Bronchial epithelial cell (primary cell): ENCODE measurements at regions not wholly inside any gene's neighbourhood (a gene's known extent, or its start where the extent isn't known, plus 50 kb on each side); places are given as distances from the start of the nearest gene placed in this dataset.

Source experiments
- DNase-seq: peaks from one replicate; pipeline ENCODE4 v3.0.0-alpha.2; 2010; ENCODE audit warnings: low read depth
- FAIRE-seq: peaks from 2 replicates; lab custom pipeline; 2011; peaks lifted over from hg19 to GRCh38; lab: Jason Lieb, UNC
- H3K27me3 ChIP-seq: 2 replicates; pipeline ENCODE4 v1.5.1; 2011; ENCODE audit warnings: low read length; ENCODE audit not compliant: control insufficient read depth, insufficient read depth
- H3K36me3 ChIP-seq: 2 replicates; pipeline ENCODE4 v1.5.1; 2011; ENCODE audit warnings: low read length; ENCODE audit not compliant: control insufficient read depth, insufficient read depth
- H3K4me3 ChIP-seq: 2 replicates; pipeline ENCODE4 v1.5.1; 2011; ENCODE audit warnings: mild to moderate bottlenecking, low read depth, low read length, control low read depth
- TF ChIP-seq, protein P1 (sequence below): IDR thresholded peaks from 2 replicates; pipeline ENCODE4 v1.5.1; 2011; ENCODE audit warnings: mild to moderate bottlenecking, moderate library complexity, low read length, control low read depth, inconsistent platforms; ENCODE audit not compliant: insufficient read depth, severe bottlenecking

DNA sequence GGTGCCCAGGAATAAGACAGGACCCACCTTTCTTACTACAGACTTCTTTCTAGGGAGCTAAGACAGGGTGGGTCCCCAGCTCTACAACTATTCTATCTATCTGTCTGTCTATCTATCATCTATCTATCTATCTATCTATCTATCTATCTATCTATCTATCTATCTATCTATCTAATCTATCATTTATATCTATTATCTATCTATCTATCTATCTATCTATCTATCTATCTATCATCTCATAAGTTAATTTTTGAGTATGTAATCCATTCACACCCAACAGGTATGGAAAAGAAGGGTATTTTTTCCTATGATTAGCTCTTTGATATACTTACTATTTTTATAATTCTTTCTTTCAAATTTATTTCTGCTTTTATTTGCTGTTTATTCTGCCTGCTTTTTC, 55.9 kb downstream of the BAMBI start:
- no peak for DNase-seq
- no peak for FAIRE-seq
- Histone ChIP-seq H3K4me3 (no peak overlapping the region), H3K36me3 (no peaks in the 10 kb centered on the region), H3K27me3 (no peaks in the 10 kb centered on the region)
- TF ChIP-seq, protein P1, sequence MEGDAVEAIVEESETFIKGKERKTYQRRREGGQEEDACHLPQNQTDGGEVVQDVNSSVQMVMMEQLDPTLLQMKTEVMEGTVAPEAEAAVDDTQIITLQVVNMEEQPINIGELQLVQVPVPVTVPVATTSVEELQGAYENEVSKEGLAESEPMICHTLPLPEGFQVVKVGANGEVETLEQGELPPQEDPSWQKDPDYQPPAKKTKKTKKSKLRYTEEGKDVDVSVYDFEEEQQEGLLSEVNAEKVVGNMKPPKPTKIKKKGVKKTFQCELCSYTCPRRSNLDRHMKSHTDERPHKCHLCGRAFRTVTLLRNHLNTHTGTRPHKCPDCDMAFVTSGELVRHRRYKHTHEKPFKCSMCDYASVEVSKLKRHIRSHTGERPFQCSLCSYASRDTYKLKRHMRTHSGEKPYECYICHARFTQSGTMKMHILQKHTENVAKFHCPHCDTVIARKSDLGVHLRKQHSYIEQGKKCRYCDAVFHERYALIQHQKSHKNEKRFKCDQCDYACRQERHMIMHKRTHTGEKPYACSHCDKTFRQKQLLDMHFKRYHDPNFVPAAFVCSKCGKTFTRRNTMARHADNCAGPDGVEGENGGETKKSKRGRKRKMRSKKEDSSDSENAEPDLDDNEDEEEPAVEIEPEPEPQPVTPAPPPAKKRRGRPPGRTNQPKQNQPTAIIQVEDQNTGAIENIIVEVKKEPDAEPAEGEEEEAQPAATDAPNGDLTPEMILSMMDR = no peak

DNA sequence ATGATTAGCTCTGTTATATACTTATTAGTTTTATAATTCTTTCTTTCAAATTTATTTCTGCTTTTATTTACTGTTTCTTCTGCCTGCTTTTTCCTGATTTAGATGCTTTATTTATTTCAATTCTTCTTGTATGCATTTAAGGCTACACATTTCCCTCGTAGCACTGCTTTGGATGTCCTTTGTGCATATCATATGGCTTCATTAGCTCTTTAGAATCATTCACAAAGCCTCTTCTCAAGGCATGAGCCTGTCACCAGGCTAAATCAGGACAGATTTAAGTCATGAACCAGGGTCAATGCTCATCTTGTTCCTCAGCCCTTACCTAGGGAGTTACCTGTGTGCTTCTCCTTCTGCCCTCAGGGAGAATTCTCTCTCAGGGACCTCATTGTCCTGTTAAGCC, 56.3 kb downstream of the BAMBI start:
- Histone ChIP-seq H3K27me3 (no peaks in the 10 kb centered on the region), H3K4me3 (no peak overlapping the region), H3K36me3 (no peaks in the 10 kb centered on the region)
- DNase-seq = no peak
- FAIRE-seq = no peak
- TF ChIP-seq, protein P1 = no peak

DNA sequence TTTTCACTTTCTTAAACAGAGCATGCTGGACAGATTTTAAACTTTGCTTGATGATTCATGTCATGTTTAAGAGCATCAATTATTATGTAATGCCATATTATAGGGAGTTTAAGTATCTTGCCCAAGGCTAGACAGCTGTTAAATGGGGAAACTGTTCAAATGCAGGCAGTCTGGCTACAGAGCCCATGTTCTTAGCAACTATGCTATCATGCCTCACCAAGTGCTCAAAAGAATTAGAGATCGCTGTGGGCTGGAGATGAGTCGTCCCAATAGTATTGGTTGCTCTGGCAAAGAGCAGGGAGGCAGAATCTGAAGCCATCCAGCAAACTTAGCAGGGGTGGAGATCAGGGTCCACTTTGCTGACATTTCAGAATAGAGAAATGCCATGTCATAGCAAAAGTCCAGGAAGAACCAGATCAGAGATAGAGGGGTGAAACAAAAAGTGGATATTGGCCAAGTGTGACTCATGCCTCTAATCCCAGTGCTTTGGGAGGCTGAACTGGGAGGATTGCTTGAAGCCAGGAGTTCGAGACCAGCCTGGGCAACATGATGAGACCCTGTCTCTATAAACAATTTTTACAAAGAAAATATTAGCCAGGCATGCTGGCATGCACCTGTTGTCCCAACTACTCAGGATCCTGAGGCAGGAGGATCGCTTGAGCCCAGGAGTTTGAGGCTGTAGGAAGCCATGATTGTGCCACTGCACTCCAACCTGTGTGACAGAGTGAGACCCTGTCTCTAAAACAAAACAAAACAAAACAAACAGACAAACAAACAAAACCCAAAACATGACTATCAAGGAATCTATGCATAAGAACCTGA, 57.8 kb downstream of the BAMBI start:
- TF ChIP-seq, protein P1 = no peak
- Histone ChIP-seq H3K36me3 (no peaks in the 10 kb centered on the region), H3K27me3 (no peaks in the 10 kb centered on the region), H3K4me3 (no peak overlapping the region)
- peak; percentile 90 for DNase-seq
- FAIRE-seq = no peak

DNA sequence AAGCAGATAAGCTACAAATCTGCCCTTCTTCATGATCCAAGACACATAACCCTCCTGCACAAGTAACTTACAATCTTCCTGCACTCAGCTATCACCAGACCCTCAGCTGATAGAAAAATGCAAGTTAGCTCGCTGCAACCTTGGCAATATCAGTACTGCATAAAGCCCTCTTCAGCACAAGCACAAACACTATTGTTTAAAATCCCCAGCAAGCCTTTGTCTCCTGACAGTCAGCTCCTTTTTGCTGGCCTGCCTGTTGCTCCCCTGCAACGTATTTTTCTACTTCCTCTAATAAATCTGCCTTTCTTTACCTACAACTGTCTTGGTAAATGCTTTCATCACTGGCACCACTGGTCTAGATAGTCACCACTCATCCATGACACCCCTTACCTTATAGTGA, 59.8 kb downstream of the BAMBI start:
- Histone ChIP-seq H3K4me3 (no peak overlapping the region), H3K27me3 (no peaks in the 10 kb centered on the region), H3K36me3 (no peaks in the 10 kb centered on the region)
- FAIRE-seq = no peak
- TF ChIP-seq, protein P1 = no peak
- no peak for DNase-seq

DNA sequence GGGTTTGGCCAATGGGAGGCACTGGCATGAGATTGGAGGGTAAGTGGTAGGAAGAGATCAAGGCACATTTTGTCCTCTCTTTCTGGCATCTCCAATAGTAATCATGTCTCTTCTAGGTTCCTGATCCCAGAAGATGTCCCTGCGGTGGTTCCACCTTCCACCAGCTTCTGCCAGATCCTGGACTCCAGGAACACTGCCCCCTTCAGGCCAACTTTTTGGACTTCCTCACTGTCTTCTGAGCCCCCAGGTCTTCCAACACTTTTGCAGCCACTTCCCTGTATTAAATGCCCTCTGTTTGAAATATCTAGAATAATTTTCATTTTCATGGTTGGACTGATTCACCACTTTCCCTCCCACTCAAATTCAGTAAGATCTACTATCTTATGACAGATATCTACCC, 60.9 kb downstream of the BAMBI start:
- DNase-seq = no peak
- Histone ChIP-seq H3K4me3 (no peak overlapping the region), H3K36me3 (no peaks in the 10 kb centered on the region), H3K27me3 (no peaks in the 10 kb centered on the region)
- FAIRE-seq = no peak
- TF ChIP-seq, protein P1 = no peak

DNA sequence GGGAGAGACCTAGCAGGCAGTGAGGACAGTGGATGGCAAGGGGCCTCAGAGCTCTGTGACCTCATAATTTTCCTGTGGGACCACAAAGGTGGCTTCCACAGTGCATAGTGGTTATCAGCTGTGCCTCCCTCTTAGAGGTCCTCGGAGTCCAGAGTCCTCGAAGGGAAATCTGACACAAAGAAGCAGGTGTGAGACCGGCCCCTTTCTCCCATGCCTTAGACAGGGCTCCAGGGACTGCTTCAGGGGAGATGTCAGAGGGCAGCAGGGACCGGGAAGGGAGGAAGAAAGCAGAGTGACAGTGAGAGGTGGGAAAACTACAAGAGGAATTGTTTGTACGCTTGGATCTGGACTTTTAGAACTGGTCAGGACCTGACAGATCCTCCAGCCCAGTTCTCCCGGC, 66.3 kb downstream of the BAMBI start:
- DNase-seq (no peak), FAIRE-seq (no peak)
- TF ChIP-seq, protein P1 = no peak
- H3K27me3 ChIP-seq = peaks cover 2% of the 10 kb centered on the region
- no peaks in the 10 kb centered on the region for H3K36me3 ChIP-seq
- no peak overlapping the region for H3K4me3 ChIP-seq
